GM12874 (cell line): ENCODE measurements at regions not wholly inside any gene's neighbourhood (a gene's known extent, or its start where the extent isn't known, plus 50 kb on each side); places are given as distances from the start of the nearest gene placed in this dataset.

Experiments used
- CTCF ChIP-seq: IDR thresholded peaks from 2 replicates; pipeline ENCODE4 v1.5.1; 2011; ENCODE audit warnings: low read depth, mild to moderate bottlenecking, control low read depth, low read length, moderate library complexity; ENCODE audit not compliant: insufficient read depth

GRCh38 chr3:118526758-118527513 is 507.7 kb downstream of the IGSF11 start:
- no peak for TF ChIP-seq CTCF

GRCh38 chr3:118527514-118528044 is 507.1 kb downstream of the IGSF11 start:
- TF ChIP-seq CTCF, result no peak

- no peak for TF ChIP-seq CTCF
These were observed 505.1 kb downstream of the IGSF11 start for GRCh38 chr3:118529554-118529953.

- no peak for TF ChIP-seq CTCF
These were observed 504.2 kb downstream of the IGSF11 start for GRCh38 chr3:118530350-118530922.

GRCh38 chr3:118531816-118532215 is 502.8 kb downstream of the IGSF11 start:
- no peak for TF ChIP-seq CTCF

GRCh38 chr3:118533676-118534075 is 501.0 kb downstream of the IGSF11 start:
- no peak for TF ChIP-seq CTCF

- TF ChIP-seq CTCF, result no peak
These were observed 500.1 kb downstream of the IGSF11 start for GRCh38 chr3:118534519-118534918.
